Epithelial cell of proximal tubule (primary cell): ENCODE measurements at regions not wholly inside any gene's neighbourhood (a gene's known extent, or its start where the extent isn't known, plus 50 kb on each side); places are given as distances from the start of the nearest gene placed in this dataset.

ENCODE experiments used
- DNase-seq: peaks from one replicate; pipeline ENCODE4 v3.0.0-alpha.2; 2011; ENCODE audit warnings: low read depth
- H3K4me3 ChIP-seq: 2 replicates; pipeline ENCODE4 v1.5.1; 2011; ENCODE audit warnings: low read depth, mild to moderate bottlenecking, low read length
- TF ChIP-seq, protein P1 (sequence below): conservative IDR thresholded peaks from 2 replicates; pipeline ENCODE4 v1.5.1; 2012; ENCODE audit warnings: low read depth, mild to moderate bottlenecking, low read length

DNA sequence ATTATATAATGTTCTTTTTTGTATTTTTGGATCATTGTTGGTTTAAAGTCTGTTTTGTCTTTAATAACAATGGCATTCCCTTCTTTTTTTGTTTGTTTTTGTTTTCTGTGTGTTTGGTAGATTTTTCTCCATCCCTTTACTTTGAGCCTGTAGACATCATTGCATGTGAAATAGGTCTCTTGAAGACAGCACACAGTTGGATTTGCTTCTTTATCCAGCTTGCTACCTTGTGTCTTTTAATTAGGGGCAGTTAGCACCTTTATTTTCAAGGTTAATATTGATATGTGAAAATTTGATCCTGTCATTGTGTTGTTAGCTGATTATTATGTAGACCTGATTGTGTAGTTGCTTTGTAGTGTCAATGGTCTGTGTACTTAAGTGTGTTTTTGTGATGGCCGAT is 235.7 kb downstream of the KCNJ3 start:
- DNase-seq, result no peak
- TF ChIP-seq, protein P1, sequence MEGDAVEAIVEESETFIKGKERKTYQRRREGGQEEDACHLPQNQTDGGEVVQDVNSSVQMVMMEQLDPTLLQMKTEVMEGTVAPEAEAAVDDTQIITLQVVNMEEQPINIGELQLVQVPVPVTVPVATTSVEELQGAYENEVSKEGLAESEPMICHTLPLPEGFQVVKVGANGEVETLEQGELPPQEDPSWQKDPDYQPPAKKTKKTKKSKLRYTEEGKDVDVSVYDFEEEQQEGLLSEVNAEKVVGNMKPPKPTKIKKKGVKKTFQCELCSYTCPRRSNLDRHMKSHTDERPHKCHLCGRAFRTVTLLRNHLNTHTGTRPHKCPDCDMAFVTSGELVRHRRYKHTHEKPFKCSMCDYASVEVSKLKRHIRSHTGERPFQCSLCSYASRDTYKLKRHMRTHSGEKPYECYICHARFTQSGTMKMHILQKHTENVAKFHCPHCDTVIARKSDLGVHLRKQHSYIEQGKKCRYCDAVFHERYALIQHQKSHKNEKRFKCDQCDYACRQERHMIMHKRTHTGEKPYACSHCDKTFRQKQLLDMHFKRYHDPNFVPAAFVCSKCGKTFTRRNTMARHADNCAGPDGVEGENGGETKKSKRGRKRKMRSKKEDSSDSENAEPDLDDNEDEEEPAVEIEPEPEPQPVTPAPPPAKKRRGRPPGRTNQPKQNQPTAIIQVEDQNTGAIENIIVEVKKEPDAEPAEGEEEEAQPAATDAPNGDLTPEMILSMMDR, result no peak

DNA sequence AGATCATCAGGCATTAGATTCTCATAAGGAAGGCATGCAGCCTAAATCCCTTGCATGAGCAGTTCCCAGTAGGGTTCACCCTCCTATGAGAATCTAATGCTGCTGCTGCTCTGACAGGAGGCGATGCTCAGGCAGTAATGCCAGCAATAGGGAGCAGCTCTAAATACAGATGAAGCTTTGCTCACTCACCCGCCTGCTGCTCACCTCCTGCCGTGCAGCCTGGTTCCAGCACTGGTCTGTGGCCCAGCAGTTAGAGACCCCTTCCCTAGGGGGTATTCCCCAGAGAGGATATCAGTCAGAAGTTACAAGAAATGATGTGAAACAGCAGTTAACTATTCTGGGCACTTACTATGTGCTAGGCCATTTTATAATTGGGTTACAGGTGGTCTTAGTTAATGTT is 226.0 kb downstream of the KCNJ3 start:
- H3K4me3 ChIP-seq, result no peak overlapping the region
- TF ChIP-seq, protein P1, result no peak

More for the DNA sequence above, 235.7 kb downstream of the KCNJ3 start:
- no peak overlapping the region for H3K4me3 ChIP-seq

DNA sequence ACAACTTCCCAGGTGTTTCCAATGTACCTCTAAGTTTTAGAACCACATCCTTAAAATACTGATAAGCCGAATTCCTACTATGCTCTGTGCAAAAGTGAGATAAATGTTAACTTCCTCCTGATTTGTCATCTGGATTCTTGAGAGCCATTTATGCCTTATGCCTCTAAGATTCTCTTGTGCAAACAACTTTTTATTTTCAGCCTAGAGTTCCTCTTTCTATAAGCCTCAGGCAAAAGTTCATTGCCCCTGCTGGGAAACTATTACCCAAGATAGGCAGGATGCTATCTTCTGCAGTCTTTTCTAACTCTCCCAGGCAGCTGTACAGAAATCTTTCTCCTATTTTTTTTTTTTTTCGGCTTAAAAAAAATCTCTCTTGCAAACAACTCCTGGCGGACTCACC is 216.1 kb downstream of the KCNJ3 start:
- no peak overlapping the region for H3K4me3 ChIP-seq
- DNase-seq, result no peak
- TF ChIP-seq, protein P1, result no peak

More for the DNA sequence above, 226.0 kb downstream of the KCNJ3 start:
- no peak for DNase-seq

DNA sequence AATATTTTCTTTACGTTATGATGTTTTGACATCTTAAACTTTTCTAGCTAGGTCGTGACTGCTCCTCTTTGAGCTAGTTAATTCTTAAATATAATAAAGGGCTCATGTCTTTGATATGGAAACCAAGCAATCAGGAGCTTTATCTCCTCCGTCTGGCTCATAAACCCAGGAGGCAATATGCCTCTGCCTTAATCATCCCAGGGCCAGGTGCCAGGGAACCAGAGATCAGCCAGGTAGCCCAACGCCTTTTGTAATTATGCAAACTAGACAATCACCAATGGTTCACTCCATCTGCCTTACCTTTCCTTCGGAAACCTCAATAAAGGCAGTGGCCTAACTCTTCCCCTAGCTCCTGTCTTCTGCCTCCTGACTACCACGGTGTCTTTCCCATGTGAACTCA is 213.7 kb downstream of the KCNJ3 start:
- TF ChIP-seq, protein P1, result no peak
- no peak for DNase-seq
- H3K4me3 ChIP-seq, result no peak overlapping the region

DNA sequence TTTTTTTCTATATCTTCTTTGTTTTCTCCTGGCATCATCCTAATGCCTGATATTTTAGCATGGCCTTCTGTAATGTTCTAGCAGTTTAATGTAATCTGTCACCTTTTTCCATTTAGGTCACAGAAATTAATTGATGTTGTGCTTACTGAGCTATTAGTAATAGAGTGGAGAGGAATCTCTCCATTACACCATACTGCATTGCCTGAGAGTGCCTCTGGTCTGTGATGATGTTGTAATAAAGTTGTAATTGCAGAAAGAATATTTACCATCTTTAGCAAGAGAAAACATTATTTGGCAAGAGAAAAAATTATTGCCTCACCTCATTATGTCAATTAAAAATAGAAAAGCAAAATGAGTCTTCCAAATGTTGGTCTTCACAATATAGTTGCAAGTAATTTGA is 213.2 kb downstream of the KCNJ3 start:
- TF ChIP-seq, protein P1, result no peak
- H3K4me3 ChIP-seq, result no peak overlapping the region
- no peak for DNase-seq

DNA sequence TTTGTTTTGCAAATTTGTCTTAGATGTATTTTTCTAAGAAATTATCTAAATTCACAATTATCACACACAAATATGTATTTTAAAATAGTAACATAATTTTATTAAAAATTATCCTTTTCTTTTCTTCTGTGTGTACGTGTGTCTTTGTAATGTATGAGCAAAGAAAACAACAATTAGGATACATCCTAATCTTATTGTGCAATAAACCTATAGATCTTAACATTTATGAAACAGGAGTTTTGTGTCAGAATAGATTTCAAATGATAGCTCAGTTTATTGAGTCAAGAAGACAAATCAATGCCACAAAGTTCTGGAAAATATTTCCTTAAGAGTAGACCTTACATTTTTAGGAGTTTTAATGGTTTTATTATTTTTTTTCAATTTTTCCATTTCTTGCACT is 212.2 kb downstream of the KCNJ3 start:
- DNase-seq, result no peak
- TF ChIP-seq, protein P1, result no peak
- no peak overlapping the region for H3K4me3 ChIP-seq

DNA sequence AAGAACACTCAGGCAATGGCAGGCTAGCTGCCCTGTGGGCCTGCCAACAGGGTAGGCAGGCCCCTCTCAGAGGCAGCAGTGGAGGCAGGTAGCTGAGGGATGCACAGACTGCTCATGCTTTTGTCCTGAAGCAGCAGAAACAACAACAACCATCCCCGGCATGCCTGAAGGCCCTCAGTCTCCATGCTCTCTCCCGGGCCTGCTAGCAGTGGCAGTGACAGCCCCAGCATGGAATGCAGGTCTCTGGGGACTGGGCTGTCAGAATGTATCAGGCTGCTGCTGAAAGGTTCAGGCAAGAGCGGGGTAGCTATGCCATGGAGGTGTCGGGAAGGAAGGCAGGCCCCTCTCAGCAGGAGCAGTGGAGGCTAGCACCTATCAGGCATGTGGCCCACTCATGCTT is 209.8 kb downstream of the KCNJ3 start:
- no peak for DNase-seq
- no peak overlapping the region for H3K4me3 ChIP-seq
- TF ChIP-seq, protein P1, result no peak
